GM21447 (cell line): ENCODE measurements at regions not wholly inside any gene's neighbourhood (a gene's known extent, or its start where the extent isn't known, plus 50 kb on each side); places are given as distances from the start of the nearest gene placed in this dataset.
"Not testable (repeated sequence)": the region's sequence is repeated elsewhere in the genome, so short reads cannot be mapped to it uniquely, and the experiment has no call there.

Source experiments
- ATAC-seq: cut with Tn5 transposase; IDR thresholded peaks from one replicate; pipeline ENCODE4 v1.9.1; 2021; ENCODE audit not compliant: unreplicated experiment

GRCh38 chr2:176790468-176790867 is 422.1 kb upstream of the HNRNPA3 start:
- ATAC-seq, result no peak

- no peak for ATAC-seq
These were observed 418.8 kb upstream of the HNRNPA3 start for GRCh38 chr2:176793792-176794191.

- ATAC-seq, result no peak
These were observed 418.2 kb upstream of the HNRNPA3 start for GRCh38 chr2:176794392-176794791.

- no peak for ATAC-seq
These were observed 416.8 kb upstream of the HNRNPA3 start for GRCh38 chr2:176795823-176796222.

- not testable (repeated sequence) for ATAC-seq
These were observed 415.9 kb upstream of the HNRNPA3 start for GRCh38 chr2:176796677-176797076.

- no peak for ATAC-seq
These were observed 408.2 kb upstream of the HNRNPA3 start for GRCh38 chr2:176804392-176804791.

GRCh38 chr2:176805345-176805744 is 407.2 kb upstream of the HNRNPA3 start:
- no peak for ATAC-seq

- no peak for ATAC-seq
These were observed 400.3 kb upstream of the HNRNPA3 start for GRCh38 chr2:176812246-176812775.

- ATAC-seq, result no peak
These were observed 399.4 kb upstream of the HNRNPA3 start for GRCh38 chr2:176813156-176813555.

- ATAC-seq, result no peak
These were observed 399.0 kb upstream of the HNRNPA3 start for GRCh38 chr2:176813621-176814049.

GRCh38 chr2:176814274-176814673 is 398.3 kb upstream of the HNRNPA3 start:
- no peak for ATAC-seq

- no peak for ATAC-seq
These were observed 397.7 kb upstream of the HNRNPA3 start for GRCh38 chr2:176814740-176815367.

GRCh38 chr2:176817061-176817565 is 395.5 kb upstream of the HNRNPA3 start:
- no peak for ATAC-seq

- ATAC-seq, result no peak
These were observed 394.5 kb upstream of the HNRNPA3 start for GRCh38 chr2:176818076-176818475.

- ATAC-seq, result no peak
These were observed 394.0 kb upstream of the HNRNPA3 start for GRCh38 chr2:176818617-176819016.

- no peak for ATAC-seq
These were observed 393.3 kb upstream of the HNRNPA3 start for GRCh38 chr2:176819306-176819705.

- no peak for ATAC-seq
These were observed 392.1 kb upstream of the HNRNPA3 start for GRCh38 chr2:176820371-176820932.

- ATAC-seq, result no peak
These were observed 391.2 kb upstream of the HNRNPA3 start for GRCh38 chr2:176821350-176821749.

GRCh38 chr2:176822060-176822459 is 390.5 kb upstream of the HNRNPA3 start:
- ATAC-seq, result no peak

GRCh38 chr2:176826356-176826755 is 386.2 kb upstream of the HNRNPA3 start:
- ATAC-seq, result no peak

- no peak for ATAC-seq
These were observed 385.5 kb upstream of the HNRNPA3 start for GRCh38 chr2:176826984-176827668.

- no peak for ATAC-seq
These were observed 382.2 kb upstream of the HNRNPA3 start for GRCh38 chr2:176830362-176830761.
